ENCODE measurements at regions not wholly inside any gene's neighbourhood (a gene's known extent, or its start where the extent isn't known, plus 50 kb on each side); places are given as distances from the start of the nearest gene placed in this dataset.

DNA sequence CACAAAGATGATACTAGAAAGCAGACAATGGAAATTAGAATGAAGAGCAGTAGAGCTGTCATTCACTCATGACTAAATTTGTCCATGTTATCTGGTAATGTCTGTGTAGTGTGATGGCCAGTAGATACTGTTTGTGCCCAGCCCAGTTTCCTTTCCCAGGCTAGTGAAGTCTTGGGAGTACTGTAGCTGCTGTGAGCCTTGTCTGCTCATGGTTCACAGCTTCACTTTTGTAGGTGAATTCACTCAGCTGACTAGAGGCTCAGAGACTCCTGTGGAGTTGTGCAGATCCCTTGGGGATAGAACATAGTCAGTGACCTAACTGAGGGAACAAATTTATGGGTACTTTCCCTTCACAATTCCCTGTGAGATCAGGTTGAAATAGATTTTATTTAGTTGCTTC lies 572.5 kb downstream of the ARL4A start:
- TF ChIP-seq, protein P1, sequence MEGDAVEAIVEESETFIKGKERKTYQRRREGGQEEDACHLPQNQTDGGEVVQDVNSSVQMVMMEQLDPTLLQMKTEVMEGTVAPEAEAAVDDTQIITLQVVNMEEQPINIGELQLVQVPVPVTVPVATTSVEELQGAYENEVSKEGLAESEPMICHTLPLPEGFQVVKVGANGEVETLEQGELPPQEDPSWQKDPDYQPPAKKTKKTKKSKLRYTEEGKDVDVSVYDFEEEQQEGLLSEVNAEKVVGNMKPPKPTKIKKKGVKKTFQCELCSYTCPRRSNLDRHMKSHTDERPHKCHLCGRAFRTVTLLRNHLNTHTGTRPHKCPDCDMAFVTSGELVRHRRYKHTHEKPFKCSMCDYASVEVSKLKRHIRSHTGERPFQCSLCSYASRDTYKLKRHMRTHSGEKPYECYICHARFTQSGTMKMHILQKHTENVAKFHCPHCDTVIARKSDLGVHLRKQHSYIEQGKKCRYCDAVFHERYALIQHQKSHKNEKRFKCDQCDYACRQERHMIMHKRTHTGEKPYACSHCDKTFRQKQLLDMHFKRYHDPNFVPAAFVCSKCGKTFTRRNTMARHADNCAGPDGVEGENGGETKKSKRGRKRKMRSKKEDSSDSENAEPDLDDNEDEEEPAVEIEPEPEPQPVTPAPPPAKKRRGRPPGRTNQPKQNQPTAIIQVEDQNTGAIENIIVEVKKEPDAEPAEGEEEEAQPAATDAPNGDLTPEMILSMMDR (IDR thresholded peaks at IDR 0.05; ENCODE audit: extremely low read depth in 1 of 2, insufficient read depth in 1 of 2, low read depth in 1 of 2, low read length in 2 of 2) = no peak
- TF ChIP-seq POLR2A (IDR thresholded peaks at IDR 0.05; ENCODE audit: low read depth, low read length) (no peak), EZH2 (IDR thresholded peaks at IDR 0.05; ENCODE audit: borderline replicate concordance, low read depth, low read length, severe bottlenecking) (no peak), POLR2AphosphoS5 (IDR thresholded peaks at IDR 0.05; ENCODE audit: insufficient read depth, low read depth, low read length) (no peak)

All from endothelial cell of umbilical vein (primary cell).